ENCODE measurements at regions not wholly inside any gene's neighbourhood (a gene's known extent, or its start where the extent isn't known, plus 50 kb on each side); places are given as distances from the start of the nearest gene placed in this dataset.

DNA sequence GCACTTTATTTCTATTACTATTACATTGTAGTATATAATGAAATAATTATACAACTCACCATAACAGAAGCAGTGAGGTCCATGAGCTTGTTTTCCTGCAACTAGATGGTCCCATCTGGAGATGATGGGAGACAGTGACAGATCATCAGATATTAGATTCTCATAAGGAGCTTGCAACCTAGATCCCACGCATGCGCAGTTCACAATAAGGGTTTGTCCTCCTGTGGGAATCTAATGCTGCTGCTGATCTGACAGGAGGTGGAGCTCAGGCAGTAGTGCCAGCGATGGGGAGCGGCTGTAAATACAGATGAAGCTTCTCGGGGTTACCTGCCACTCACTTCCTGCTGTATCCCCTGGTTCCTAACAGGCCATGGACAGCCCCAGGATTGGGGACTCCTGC lies 139.5 kb upstream of the TCF21 start:
- H3K27me3 ChIP-seq (replicated peaks in 1 of 2; ENCODE audit: control insufficient read depth in 2 of 2, insufficient read depth in 2 of 2, low read length in 1 of 2), result no peaks in the 10 kb centered on the region
- no peak overlapping the region for H3K9ac ChIP-seq (ENCODE audit: control insufficient read depth, insufficient read depth, low read length)
- 2% methylated on average over 5 of the region's 5 CpGs for WGBS (ENCODE audit: insufficient coverage, insufficient replicate concordance, low lambda C conversion rate, missing lambda C conversion rate)
- no peak for FAIRE-seq
- H4K20me1 ChIP-seq (ENCODE audit: control insufficient read depth, insufficient read depth), result no peaks in the 10 kb centered on the region
- no peaks in the 10 kb centered on the region for H3K79me2 ChIP-seq (ENCODE audit: control insufficient read depth, insufficient read depth, low read length)
- no peak overlapping the region for H3K4me3 ChIP-seq
- CTCF ChIA-PET, result no interaction called here
- H3K4me2 ChIP-seq (ENCODE audit: control insufficient read depth, insufficient read depth), result no peak overlapping the region
- POLR2A ChIA-PET, result no interaction called here
- no peaks in the 10 kb centered on the region for H3K36me3 ChIP-seq (ENCODE audit: control insufficient read depth in 2 of 2, insufficient read depth in 2 of 2, low read length in 1 of 2)
- no peak overlapping the region for H2AFZ ChIP-seq (ENCODE audit: control insufficient read depth, low read depth, low read length)
- H3K27ac ChIP-seq (ENCODE audit: control insufficient read depth, insufficient read depth), result no peak overlapping the region
- in situ Hi-C loops (cut with MboI) (no loop called here), intact Hi-C loops (cut with micrococcal nuclease; ENCODE audit: unreplicated experiment) (no loop called here)
- SMC1A ChIA-PET (ENCODE audit: uncharacterized antibody, unreplicated experiment), result interaction anchor here (0.6 kb wide), 1 partner anchor 1433 kb away, joined by 3 read pairs; no protein-coding TSS in a partner anchor
- no peak for TF ChIP-seq CBX3 (IDR thresholded peaks at IDR 0.05; ENCODE audit: borderline replicate concordance, low read depth)
- TF ChIP-seq SMARCA5 (IDR thresholded peaks at IDR 0.05), result no peak
- TF ChIP-seq MYB (IDR thresholded peaks at IDR 0.05; ENCODE audit: borderline replicate concordance, low read depth, low read length), result no peak
- no peak for TF ChIP-seq POU2F2 (IDR thresholded peaks at IDR 0.05; ENCODE audit: borderline replicate concordance, low read depth, low read length)
- no peak for TF ChIP-seq HDAC6 (IDR thresholded peaks at IDR 0.05; ENCODE audit: unreplicated experiment)
- TF ChIP-seq STAT3 (IDR thresholded peaks at IDR 0.05; ENCODE audit: low read depth, low read length), result no peak
- TF ChIP-seq POLR2A (IDR thresholded peaks at IDR 0.05; ENCODE audit: low read depth, low read length), result no peak
- no peak for TF ChIP-seq CEBPB (IDR thresholded peaks at IDR 0.05; ENCODE audit: borderline replicate concordance in 1 of 2, low read depth in 2 of 2, low read length in 2 of 2)
- TF ChIP-seq TBL1XR1 (IDR thresholded peaks at IDR 0.05; ENCODE audit: low read depth, low read length), result no peak
- TF ChIP-seq YY1 (IDR thresholded peaks at IDR 0.05; ENCODE audit: low read depth, low read length), result no peak
- no peak for TF ChIP-seq BHLHE40 (IDR thresholded peaks at IDR 0.05; ENCODE audit: borderline replicate concordance in 1 of 2, low read depth in 2 of 2, low read length in 1 of 2)
- H3K4me1 ChIP-seq (ENCODE audit: control insufficient read depth, insufficient read depth, low read length), result no peaks in the 10 kb centered on the region
- no peaks in the 10 kb centered on the region for H3K9me3 ChIP-seq (replicated peaks; ENCODE audit: control insufficient read depth, insufficient read depth, low read length)
- no peak for ATAC-seq
- no TSS peak for BruUV-seq (replicated peaks)
- no peak for DNase-seq (ENCODE audit: low read depth, low spot score)
- RAD21 ChIA-PET (ENCODE audit: unreplicated experiment), result no interaction called here

DNA sequence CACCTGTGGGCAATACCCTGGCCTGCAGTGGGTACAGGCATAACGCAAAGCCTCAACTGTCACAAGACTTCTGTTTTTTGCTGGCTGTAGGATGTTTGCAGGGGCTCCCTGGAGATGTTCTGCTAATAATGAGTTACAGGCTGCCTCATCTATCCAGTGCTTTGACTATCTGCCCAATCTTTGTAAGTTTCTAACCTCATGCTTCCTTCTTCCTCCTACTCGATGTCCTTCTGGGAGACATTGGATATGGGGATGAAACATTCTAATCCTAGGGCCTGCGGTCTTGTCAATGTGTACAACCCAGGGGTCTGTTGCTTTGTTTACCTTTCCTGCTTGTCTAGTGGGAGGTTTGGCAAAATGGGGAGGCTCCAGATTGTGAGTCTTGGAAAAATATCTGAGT lies 136.8 kb upstream of the TCF21 start:
- Histone ChIP-seq H3K36me3 (ENCODE audit: control insufficient read depth in 2 of 2, insufficient read depth in 2 of 2, low read length in 1 of 2) (no peaks in the 10 kb centered on the region), H3K27me3 (replicated peaks in 1 of 2; ENCODE audit: control insufficient read depth in 2 of 2, insufficient read depth in 2 of 2, low read length in 1 of 2) (no peaks in the 10 kb centered on the region), H3K9ac (ENCODE audit: control insufficient read depth, insufficient read depth, low read length) (no peak overlapping the region), H4K20me1 (ENCODE audit: control insufficient read depth, insufficient read depth) (no peaks in the 10 kb centered on the region), H3K27ac (ENCODE audit: control insufficient read depth, insufficient read depth) (no peak overlapping the region), H3K4me2 (ENCODE audit: control insufficient read depth, insufficient read depth) (no peak overlapping the region), H3K4me3 (no peak overlapping the region), H3K79me2 (ENCODE audit: control insufficient read depth, insufficient read depth, low read length) (no peaks in the 10 kb centered on the region), H3K4me1 (ENCODE audit: control insufficient read depth, insufficient read depth, low read length) (no peaks in the 10 kb centered on the region), H2AFZ (ENCODE audit: control insufficient read depth, low read depth, low read length) (no peak overlapping the region), H3K9me3 (replicated peaks; ENCODE audit: control insufficient read depth, insufficient read depth, low read length) (no peaks in the 10 kb centered on the region)
- no peak for ATAC-seq
- no peak for FAIRE-seq
- no peak for DNase-seq (ENCODE audit: low read depth, low spot score)
- SMC1A ChIA-PET (ENCODE audit: uncharacterized antibody, unreplicated experiment), result no interaction called here
- 22% methylated on average over 3 of the region's 3 CpGs for WGBS (ENCODE audit: insufficient coverage, insufficient replicate concordance, low lambda C conversion rate, missing lambda C conversion rate)
- BruUV-seq (replicated peaks), result no TSS peak
- intact Hi-C loops (cut with micrococcal nuclease; ENCODE audit: unreplicated experiment), result no loop called here
- CTCF ChIA-PET, result no interaction called here
- POLR2A ChIA-PET, result no interaction called here
- RAD21 ChIA-PET (ENCODE audit: unreplicated experiment), result no interaction called here
- in situ Hi-C loops (cut with MboI), result no loop called here
- TF ChIP-seq MYC (IDR thresholded peaks at IDR 0.05; ENCODE audit: insufficient read depth, insufficient read length, insufficient replicate concordance, low read length, severe bottlenecking) (no peak), CEBPB (IDR thresholded peaks at IDR 0.05; ENCODE audit: borderline replicate concordance in 1 of 2, low read depth in 2 of 2, low read length in 2 of 2) (no peak), BACH1 (IDR thresholded peaks at IDR 0.05; ENCODE audit: borderline replicate concordance) (no peak), POLR2AphosphoS2 (IDR thresholded peaks at IDR 0.05; ENCODE audit: low read depth, low read length) (no peak), NR2C2 (IDR thresholded peaks at IDR 0.05; ENCODE audit: borderline replicate concordance, control insufficient read depth, insufficient read length, low read depth) (no peak), NBN (IDR thresholded peaks at IDR 0.05) (no peak), TCF3 (IDR thresholded peaks at IDR 0.05; ENCODE audit: borderline replicate concordance, insufficient read depth, low read depth, low read length) (no peak)
- TF ChIP-seq, protein P1, sequence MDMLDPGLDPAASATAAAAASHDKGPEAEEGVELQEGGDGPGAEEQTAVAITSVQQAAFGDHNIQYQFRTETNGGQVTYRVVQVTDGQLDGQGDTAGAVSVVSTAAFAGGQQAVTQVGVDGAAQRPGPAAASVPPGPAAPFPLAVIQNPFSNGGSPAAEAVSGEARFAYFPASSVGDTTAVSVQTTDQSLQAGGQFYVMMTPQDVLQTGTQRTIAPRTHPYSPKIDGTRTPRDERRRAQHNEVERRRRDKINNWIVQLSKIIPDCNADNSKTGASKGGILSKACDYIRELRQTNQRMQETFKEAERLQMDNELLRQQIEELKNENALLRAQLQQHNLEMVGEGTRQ (IDR thresholded peaks at IDR 0.05; ENCODE audit: borderline replicate concordance, low read depth, low read length), result no peak
- TF ChIP-seq, protein P2, sequence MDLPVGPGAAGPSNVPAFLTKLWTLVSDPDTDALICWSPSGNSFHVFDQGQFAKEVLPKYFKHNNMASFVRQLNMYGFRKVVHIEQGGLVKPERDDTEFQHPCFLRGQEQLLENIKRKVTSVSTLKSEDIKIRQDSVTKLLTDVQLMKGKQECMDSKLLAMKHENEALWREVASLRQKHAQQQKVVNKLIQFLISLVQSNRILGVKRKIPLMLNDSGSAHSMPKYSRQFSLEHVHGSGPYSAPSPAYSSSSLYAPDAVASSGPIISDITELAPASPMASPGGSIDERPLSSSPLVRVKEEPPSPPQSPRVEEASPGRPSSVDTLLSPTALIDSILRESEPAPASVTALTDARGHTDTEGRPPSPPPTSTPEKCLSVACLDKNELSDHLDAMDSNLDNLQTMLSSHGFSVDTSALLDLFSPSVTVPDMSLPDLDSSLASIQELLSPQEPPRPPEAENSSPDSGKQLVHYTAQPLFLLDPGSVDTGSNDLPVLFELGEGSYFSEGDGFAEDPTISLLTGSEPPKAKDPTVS (IDR thresholded peaks at IDR 0.05; ENCODE audit: low read depth, low read length), result no peak
